NT2/D1 (cell line): ENCODE measurements at regions not wholly inside any gene's neighbourhood (a gene's known extent, or its start where the extent isn't known, plus 50 kb on each side); places are given as distances from the start of the nearest gene placed in this dataset.

ENCODE experiments used
- YY1 ChIP-seq: IDR thresholded peaks from 2 replicates; pipeline ENCODE4 v1.6.1; 2011; ENCODE audit not compliant: insufficient read length, insufficient read depth
- ZNF274 ChIP-seq: IDR thresholded peaks from 2 replicates; pipeline ENCODE4 v1.6.1; 2011; ENCODE audit warnings: mild to moderate bottlenecking, low read depth, low read length

- no peak for TF ChIP-seq ZNF274
- no peak for TF ChIP-seq YY1
Measured at GRCh38 chrX:46398874-46399273, 146.3 kb downstream of the ZNF674 start.
